ENCODE measurements at regions not wholly inside any gene's neighbourhood (a gene's known extent, or its start where the extent isn't known, plus 50 kb on each side); places are given as distances from the start of the nearest gene placed in this dataset.

DNA sequence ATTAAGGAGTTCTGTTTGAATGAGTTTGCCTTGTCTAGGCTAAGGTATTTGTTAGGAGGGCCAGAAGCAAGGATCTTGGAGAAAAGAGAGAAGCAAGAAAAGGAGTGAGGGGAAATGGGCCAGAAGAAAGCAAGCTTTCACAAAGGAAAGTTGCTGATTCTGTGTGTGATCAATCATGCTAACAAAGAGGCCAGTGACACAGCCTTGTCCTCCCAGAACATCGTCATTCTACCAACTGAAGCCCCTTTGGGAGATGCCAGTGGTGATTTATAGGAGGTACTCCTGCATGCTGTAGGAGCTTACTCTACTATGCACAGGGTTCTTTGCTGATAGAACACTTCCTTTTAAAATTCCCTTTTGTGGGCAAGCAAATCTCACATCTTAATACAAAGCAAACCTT, 449.2 kb upstream of the SPRED2 start:
- TF ChIP-seq CTCF (IDR thresholded peaks at IDR 0.05): no peak
- no peak for TF ChIP-seq POLR2A (IDR thresholded peaks at IDR 0.05)
